Neural cell (in vitro differentiated cells): ENCODE measurements at regions not wholly inside any gene's neighbourhood (a gene's known extent, or its start where the extent isn't known, plus 50 kb on each side); places are given as distances from the start of the nearest gene placed in this dataset.

Experiments
- H2AFZ ChIP-seq: fragments of 200-600, 300-800 bp; sonication (generic), shearing (Covaris generic); 2 replicates; pipeline ENCODE4 v1.6.0; 2014; ENCODE audit warnings: low read depth, mild to moderate bottlenecking, antibody characterized with exemption, low read length, moderate library complexity
- H3F3A ChIP-seq: fragments of 200-600 bp; shearing (Covaris generic); 2 replicates; pipeline ENCODE4 v1.6.1; 2016; ENCODE audit warnings: mild to moderate bottlenecking, moderate library complexity, mixed read lengths, antibody characterized with exemption, low read length; ENCODE audit not compliant: insufficient read depth, poor library complexity, severe bottlenecking
- H3K27ac ChIP-seq: fragments of 200-600, 300-800 bp; sonication (generic), shearing (Covaris generic); 2 replicates; pipeline ENCODE4 v1.5.1; 2014; ENCODE audit warnings: mild to moderate bottlenecking, low read length, moderate library complexity
- H3K27me3 ChIP-seq: fragments of 300-800, 200-600 bp; sonication (generic), shearing (Covaris generic); 2 replicates; pipeline ENCODE4 v1.6.0; 2014; ENCODE audit warnings: mild to moderate bottlenecking, low read depth, low read length, moderate library complexity; ENCODE audit not compliant: insufficient read depth
- H3K36me3 ChIP-seq: fragments of 300-800, 200-600 bp; sonication (generic), shearing (Covaris generic); 2 replicates; pipeline ENCODE4 v1.5.1; 2014; ENCODE audit warnings: mild to moderate bottlenecking, antibody characterized with exemption, low read length, moderate library complexity; ENCODE audit not compliant: insufficient read depth
- H3K4me2 ChIP-seq: fragments of 300-800, 200-600 bp; sonication (generic), shearing (Covaris generic); 2 replicates; pipeline ENCODE4 v1.6.0; 2014; ENCODE audit warnings: mild to moderate bottlenecking, low read length
- H3K4me3 ChIP-seq: fragments of 300-800, 200-600 bp; sonication (generic), shearing (Covaris generic); 2 replicates; pipeline ENCODE4 v1.5.1; 2014; ENCODE audit warnings: mild to moderate bottlenecking, low read length, moderate library complexity
- H3K79me2 ChIP-seq: fragments of 200-600 bp; shearing (Covaris generic); replicated peaks from 2 replicates; pipeline ENCODE4 v1.6.0; 2014; ENCODE audit warnings: mild to moderate bottlenecking, low read length, moderate library complexity; ENCODE audit not compliant: insufficient read depth
- H3K9ac ChIP-seq: fragments of 300-800, 200-600 bp; sonication (generic), shearing (Covaris generic); 2 replicates; pipeline ENCODE4 v1.6.1; 2016; ENCODE audit warnings: mild to moderate bottlenecking, low read length, mixed read lengths
- H3K9me2 ChIP-seq: fragments of 200-600 bp; shearing (Covaris generic); 2 replicates; pipeline ENCODE4 v1.6.1; 2016; ENCODE audit warnings: mild to moderate bottlenecking, low read length, mixed read lengths; ENCODE audit not compliant: insufficient read depth
- H3K9me3 ChIP-seq: fragments of 200-600, 300-800 bp; sonication (generic), shearing (Covaris generic); 2 replicates; pipeline ENCODE4 v1.6.1; 2016; ENCODE audit warnings: mild to moderate bottlenecking, mixed run types, low read length, moderate library complexity, mixed read lengths
- H4K20me1 ChIP-seq: fragments of 200-600 bp; shearing (Covaris generic); 2 replicates; pipeline ENCODE4 v1.6.1; 2016; ENCODE audit warnings: mild to moderate bottlenecking, mixed run types; ENCODE audit not compliant: insufficient read depth
- CTCF ChIP-seq: fragments of 450-650 bp; IDR thresholded peaks from 2 replicates; pipeline ENCODE4 v1.5.1; 2014; ENCODE audit warnings: antibody characterized with exemption, mild to moderate bottlenecking, moderate library complexity; ENCODE audit not compliant: poor library complexity, severe bottlenecking
- EP300 ChIP-seq: fragments of 450-650 bp; conservative IDR thresholded peaks from 2 replicates; pipeline ENCODE4 v1.6.1; 2014; ENCODE audit warnings: antibody characterized with exemption, mild to moderate bottlenecking, moderate library complexity; ENCODE audit not compliant: poor library complexity, severe bottlenecking
- EZH2 ChIP-seq: fragments of 200-600, 300-800 bp; shearing (Covaris generic), sonication (generic); IDR thresholded peaks from 2 replicates; pipeline ENCODE4 v1.6.1; 2014; ENCODE audit warnings: antibody characterized with exemption, low read length, borderline replicate concordance, mild to moderate bottlenecking; ENCODE audit not compliant: insufficient read depth, poor library complexity, severe bottlenecking
- MXI1 ChIP-seq: fragments of 450-650 bp; conservative IDR thresholded peaks from 2 replicates; pipeline ENCODE4 v1.6.1; 2014; ENCODE audit warnings: antibody characterized with exemption, mild to moderate bottlenecking; ENCODE audit not compliant: poor library complexity, severe bottlenecking
- POLR2AphosphoS5 ChIP-seq: IDR thresholded peaks from 2 replicates; pipeline ENCODE4 v1.6.1; 2012
- RAD21 ChIP-seq: fragments of 450-650 bp; conservative IDR thresholded peaks from 2 replicates; pipeline ENCODE4 v1.6.1; 2014; ENCODE audit warnings: antibody characterized with exemption, mild to moderate bottlenecking, moderate library complexity
- REST ChIP-seq: IDR thresholded peaks from 2 replicates; pipeline ENCODE4 v1.6.1; 2012; ENCODE audit warnings: borderline replicate concordance
- SMC3 ChIP-seq: fragments of 450-650 bp; conservative IDR thresholded peaks from 2 replicates; pipeline ENCODE4 v1.6.1; 2014; ENCODE audit warnings: antibody characterized with exemption, mild to moderate bottlenecking, moderate library complexity; ENCODE audit not compliant: poor library complexity
- TAF1 ChIP-seq: IDR thresholded peaks from 2 replicates; pipeline ENCODE4 v1.6.1; 2012; ENCODE audit warnings: low read depth

- Histone ChIP-seq H3K4me2 (no peak overlapping the region), H3K27me3 (no peaks in the 10 kb centered on the region), H3K4me3 (no peak overlapping the region), H3K36me3 (no peaks in the 10 kb centered on the region), H2AFZ (no peak overlapping the region), H3K9me2 (no peaks in the 10 kb centered on the region), H3K27ac (no peak overlapping the region), H4K20me1 (no peaks in the 10 kb centered on the region), H3K9ac (no peak overlapping the region), H3K79me2 (no peaks in the 10 kb centered on the region), H3K9me3 (no peaks in the 10 kb centered on the region), H3F3A (no peaks in the 10 kb centered on the region)
- TF ChIP-seq RAD21 (no peak), EZH2 (no peak), CTCF (no peak), SMC3 (no peak), EP300 (no peak), REST (no peak), MXI1 (no peak), TAF1 (no peak), POLR2AphosphoS5 (no peak)
Measured at GRCh38 chr10:111956841-111957240, 226.7 kb downstream of the GPAM start.

- H3F3A ChIP-seq: no peaks in the 10 kb centered on the region
- H3K79me2 ChIP-seq: no peaks in the 10 kb centered on the region
- TF ChIP-seq REST (no peak), RAD21 (no peak), SMC3 (no peak), TAF1 (no peak)
- H3K27ac ChIP-seq: no peak overlapping the region
- no peak overlapping the region for H3K4me3 ChIP-seq
- H3K4me2 ChIP-seq: no peak overlapping the region
- H3K27me3 ChIP-seq: no peaks in the 10 kb centered on the region
- H2AFZ ChIP-seq: no peak overlapping the region
- no peak overlapping the region for H3K9ac ChIP-seq
- no peaks in the 10 kb centered on the region for H4K20me1 ChIP-seq
- H3K36me3 ChIP-seq: no peaks in the 10 kb centered on the region
- no peaks in the 10 kb centered on the region for H3K9me3 ChIP-seq
- no peaks in the 10 kb centered on the region for H3K9me2 ChIP-seq
Measured at GRCh38 chr10:111962951-111963350, 220.6 kb downstream of the GPAM start.
